HG03521 (cell line): ENCODE measurements at regions not wholly inside any gene's neighbourhood (a gene's known extent, or its start where the extent isn't known, plus 50 kb on each side); places are given as distances from the start of the nearest gene placed in this dataset.

ENCODE experiments used
- ATAC-seq: cut with Tn5 transposase; IDR thresholded peaks from one replicate; pipeline ENCODE4 v1.9.1; 2021; ENCODE audit warnings: mild to moderate bottlenecking, moderate library complexity; ENCODE audit not compliant: unreplicated experiment

- no peak for ATAC-seq
These were observed 265.7 kb upstream of the SLC10A2 start for GRCh38 chr13:103331924-103332323.

DNA sequence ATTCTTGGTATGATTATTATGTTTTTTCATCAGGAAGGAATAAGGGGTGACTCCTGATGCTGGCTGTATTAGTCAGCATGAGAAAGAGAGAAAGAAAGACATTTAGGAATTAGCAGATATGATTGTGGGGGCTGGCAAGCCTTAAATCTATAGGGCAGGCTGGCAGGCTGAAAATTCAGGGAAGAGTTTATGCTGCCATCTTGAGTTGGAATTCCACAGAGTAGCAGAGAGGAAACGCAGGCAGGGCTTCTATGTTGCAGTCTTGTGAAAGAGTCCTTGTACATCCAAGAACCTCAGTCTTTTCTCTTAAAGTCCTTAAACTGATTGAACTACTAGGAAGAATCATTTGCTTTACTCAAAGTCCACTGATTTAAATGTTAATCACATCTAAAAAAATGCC lies 262.7 kb upstream of the SLC10A2 start:
- ATAC-seq, result no peak

- no peak for ATAC-seq
These were observed 260.1 kb upstream of the SLC10A2 start for GRCh38 chr13:103326326-103326725.

DNA sequence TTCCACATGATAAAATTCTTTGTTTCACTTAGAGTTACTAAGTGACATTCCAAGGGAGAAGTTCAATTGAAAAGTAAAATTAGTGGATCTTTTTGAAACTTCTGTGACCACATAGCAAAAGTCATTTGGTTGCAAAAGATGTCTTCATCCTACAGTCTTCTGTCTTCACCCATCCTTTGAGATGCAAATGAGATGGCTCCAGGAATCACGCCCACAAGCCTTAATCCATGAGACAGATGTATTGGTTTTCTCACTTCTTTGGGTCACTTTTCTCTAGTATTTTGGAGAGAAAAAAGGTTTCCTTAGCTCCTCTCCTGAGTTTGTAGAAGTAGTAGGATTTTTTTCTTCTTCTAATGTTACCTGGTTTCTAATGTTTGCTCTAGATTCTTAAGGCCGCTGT lies 259.5 kb upstream of the SLC10A2 start:
- no peak for ATAC-seq

DNA sequence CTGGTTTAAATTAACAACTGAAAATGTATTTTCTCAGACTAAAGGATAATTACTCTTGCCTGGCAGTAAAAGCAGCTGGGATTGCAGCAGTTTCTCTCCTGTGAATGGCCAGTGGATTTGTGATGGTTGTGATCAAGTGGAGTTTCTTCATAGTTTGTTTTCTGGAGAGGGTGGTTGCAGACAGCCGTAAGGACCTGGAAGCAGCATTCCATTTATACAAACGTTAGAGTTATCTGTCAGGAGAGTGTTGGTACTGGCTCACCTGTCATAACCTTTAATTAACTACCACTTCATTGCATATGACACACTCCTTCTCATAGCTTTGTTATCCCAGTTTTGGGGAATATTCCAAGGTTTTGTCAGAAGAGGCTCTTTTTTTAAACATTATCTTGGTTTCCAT lies 258.4 kb upstream of the SLC10A2 start:
- no peak for ATAC-seq

GRCh38 chr13:103315711-103316110 lies 249.5 kb upstream of the SLC10A2 start:
- ATAC-seq, result no peak

GRCh38 chr13:103312467-103312866 lies 246.2 kb upstream of the SLC10A2 start:
- no peak for ATAC-seq

DNA sequence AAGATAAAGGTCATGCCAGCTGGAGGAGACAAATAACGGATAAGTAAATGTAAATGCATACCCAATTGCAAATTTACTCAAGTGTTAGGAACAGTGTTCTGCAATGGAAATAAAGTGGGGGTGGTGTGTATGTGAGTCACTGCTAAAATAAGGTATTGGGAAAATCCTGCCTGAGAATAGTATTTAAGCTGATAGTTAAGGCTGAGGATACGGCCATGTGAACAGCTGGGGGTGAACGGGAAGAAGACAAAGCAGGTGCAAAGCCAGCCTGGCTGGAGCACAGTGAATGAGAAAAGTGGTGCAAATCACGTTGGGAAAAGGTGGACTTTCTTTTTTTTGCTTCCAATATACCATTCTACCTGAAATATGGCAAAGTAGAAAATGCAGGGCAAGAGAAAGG lies 242.4 kb upstream of the SLC10A2 start:
- no peak for ATAC-seq

DNA sequence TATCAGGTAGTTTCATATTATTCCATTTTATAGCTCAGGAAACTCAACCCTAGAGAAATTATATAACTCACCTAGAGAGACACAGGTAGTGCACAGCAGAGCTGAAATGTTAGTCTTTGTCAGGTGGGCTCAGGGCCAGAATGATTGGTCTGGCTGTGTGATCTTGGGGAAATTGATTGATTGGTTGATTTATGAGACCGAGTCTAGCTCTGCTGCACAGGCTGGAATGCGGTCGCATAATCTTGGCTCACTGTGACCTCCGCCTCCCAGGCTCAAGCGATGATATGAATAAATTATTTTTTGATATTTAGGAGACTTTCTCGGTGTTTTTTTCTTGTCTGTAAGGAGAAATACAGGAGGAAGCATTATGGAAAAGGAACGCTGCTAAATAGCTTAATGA lies 239.9 kb upstream of the SLC10A2 start:
- ATAC-seq, result no peak

DNA sequence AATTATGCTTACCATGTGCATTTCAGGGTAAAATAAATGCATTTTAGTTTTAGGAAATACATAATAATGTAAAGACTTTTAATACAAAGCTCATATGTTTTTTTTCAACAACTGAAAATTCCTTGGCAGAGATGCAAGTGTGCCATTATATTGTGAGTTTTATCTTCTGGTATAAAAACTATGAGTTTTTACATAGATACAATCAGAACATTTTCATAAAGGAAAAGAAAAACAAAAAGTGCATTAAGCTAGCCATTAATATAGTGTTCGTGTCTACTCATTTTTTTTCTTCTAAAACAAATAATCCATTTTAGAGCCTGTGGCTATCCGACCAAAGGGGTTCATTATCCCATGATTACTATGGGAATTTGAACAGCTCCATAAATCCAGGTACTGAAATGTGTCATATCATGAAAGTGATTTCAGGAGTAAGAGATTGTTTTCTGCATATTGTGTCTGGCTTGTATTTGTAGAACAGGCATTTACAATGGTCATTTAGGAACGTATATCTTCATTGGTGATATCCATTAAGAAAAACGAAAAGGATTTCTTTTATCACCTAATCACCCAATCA lies 236.9 kb upstream of the SLC10A2 start:
- ATAC-seq, result no peak

- ATAC-seq, result no peak
These were observed 236.5 kb upstream of the SLC10A2 start for GRCh38 chr13:103302676-103303075.

DNA sequence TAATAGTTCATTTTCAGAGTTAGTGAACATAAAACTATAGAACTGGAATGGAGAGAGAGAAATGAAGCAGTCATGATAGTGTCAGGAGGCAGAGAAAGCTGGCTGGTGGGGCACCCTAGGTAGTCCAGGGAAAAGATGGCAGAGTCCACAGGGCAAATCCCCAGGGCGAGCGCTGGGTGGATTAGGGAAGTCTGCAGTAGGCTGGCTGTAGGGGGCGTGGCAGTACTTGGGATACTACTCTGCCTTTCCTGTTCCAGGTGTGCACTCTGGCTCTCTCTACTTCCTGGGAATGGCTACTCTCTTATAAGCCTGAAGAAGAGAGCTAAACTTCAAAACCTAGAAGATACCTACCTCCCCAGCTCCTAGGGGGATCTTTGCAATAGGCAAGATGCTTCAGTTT lies 232.9 kb upstream of the SLC10A2 start:
- ATAC-seq, result no peak

GRCh38 chr13:103297083-103297482 lies 230.9 kb upstream of the SLC10A2 start:
- no peak for ATAC-seq

GRCh38 chr13:103291798-103292572 lies 225.8 kb upstream of the SLC10A2 start:
- ATAC-seq, result peak; percentile 39

- ATAC-seq, result no peak
These were observed 225.0 kb upstream of the SLC10A2 start for GRCh38 chr13:103291226-103291625.

- ATAC-seq, result no peak
These were observed 223.5 kb upstream of the SLC10A2 start for GRCh38 chr13:103289681-103290080.

GRCh38 chr13:103288114-103288513 lies 221.9 kb upstream of the SLC10A2 start:
- ATAC-seq, result no peak

DNA sequence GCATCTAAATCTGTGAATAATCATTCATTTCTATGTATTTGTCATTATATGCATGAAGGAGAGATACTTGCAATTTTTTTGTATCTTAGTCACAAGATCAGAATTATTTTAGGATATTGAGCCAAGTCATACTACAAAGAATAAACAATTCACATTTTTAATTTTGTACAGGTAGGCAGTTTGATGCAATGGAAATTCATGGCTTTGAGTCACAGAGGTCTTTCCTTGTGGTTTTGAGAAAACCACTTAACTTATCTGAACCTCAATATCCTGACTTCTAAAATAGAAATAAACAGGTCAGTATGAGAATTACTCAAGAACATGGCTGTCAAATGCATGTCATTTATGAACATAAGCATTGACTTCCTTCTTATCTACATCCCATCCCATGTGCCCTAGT lies 221.4 kb upstream of the SLC10A2 start:
- no peak for ATAC-seq

- no peak for ATAC-seq
These were observed 218.2 kb upstream of the SLC10A2 start for GRCh38 chr13:103284466-103284865.

- ATAC-seq, result no peak
These were observed 217.2 kb upstream of the SLC10A2 start for GRCh38 chr13:103283451-103283820.

DNA sequence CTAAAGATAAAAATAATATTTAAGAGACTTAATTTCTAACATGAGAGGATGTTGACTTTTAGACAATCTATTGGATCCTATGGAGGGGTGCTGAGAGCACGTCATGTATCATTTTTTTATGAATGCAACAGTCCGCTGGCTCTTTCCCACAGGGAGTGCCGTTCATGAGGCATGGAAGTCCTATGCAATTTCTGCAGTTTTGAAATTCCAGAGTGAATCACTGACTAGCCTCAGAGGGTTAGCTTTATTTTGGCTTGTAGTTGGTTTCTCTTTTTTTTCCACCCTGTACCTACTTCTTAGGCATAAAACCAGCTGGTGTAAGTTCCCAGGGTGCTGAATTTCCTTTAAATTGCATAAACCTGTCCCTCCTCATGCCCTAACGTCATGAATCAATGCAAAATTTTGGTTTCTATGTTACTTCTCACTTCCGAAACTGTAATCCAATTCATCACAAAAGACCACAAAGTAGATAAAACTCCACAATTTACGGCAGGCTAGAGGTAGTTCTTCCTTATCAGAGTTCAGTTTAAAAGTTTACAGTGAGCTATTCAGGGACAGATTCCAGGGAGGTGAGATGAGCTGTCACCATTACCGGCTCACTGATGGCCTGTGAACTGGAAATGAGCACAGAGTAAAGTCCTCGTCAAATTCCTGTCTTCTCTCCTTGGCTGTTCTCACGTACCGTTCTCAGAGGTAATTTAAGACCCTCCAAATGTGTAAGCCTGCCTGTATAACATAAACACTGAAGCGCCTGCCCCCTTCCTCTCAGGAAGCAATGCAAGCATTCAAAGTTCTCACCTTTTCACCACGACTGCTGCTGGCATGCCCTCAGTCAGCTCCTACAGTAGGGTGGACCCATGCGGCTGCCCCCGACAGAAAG lies 216.6 kb upstream of the SLC10A2 start:
- no peak for ATAC-seq
